ENCODE measurements at regions not wholly inside any gene's neighbourhood (a gene's known extent, or its start where the extent isn't known, plus 50 kb on each side); places are given as distances from the start of the nearest gene placed in this dataset.

GRCh38 chr2:221915926-221916325, 343.8 kb upstream of the EPHA4 start:
- TF ChIP-seq EZH2phosphoT487 (IDR thresholded peaks at IDR 0.05; ENCODE audit: insufficient read depth, low read depth) (no peak), EZH2 (IDR thresholded peaks at IDR 0.05; ENCODE audit: insufficient read depth, poor library complexity, severe bottlenecking) (no peak)
